ENCODE measurements at regions not wholly inside any gene's neighbourhood (a gene's known extent, or its start where the extent isn't known, plus 50 kb on each side); places are given as distances from the start of the nearest gene placed in this dataset.

DNA sequence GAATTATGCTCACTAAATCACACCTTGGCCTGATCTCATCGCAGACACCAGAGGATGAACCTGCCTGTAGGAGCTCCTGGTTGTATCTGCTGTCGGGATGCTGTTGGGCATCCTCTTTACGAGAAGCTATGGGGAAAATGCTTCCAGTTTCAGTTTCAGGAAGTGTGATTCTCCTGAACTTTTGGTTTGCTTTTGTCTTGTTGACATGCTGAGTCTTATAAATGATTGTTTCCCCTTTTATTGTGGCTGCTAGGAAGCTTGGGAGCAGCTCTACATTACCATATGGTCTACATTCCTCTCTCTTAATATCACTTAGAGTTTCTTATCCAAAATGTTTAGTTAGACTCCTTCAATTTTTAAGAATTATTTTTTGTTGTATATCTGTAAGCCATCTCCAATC lies 227.5 kb downstream of the MTX2 start:
- H3K36me3 ChIP-seq (ENCODE audit: control insufficient read depth, insufficient read depth, low read length) = no peaks in the 10 kb centered on the region
- H3K27ac ChIP-seq (ENCODE audit: insufficient read depth, low read depth, low read length, poor library complexity, severe bottlenecking) = no peak overlapping the region
- WGBS, 2 experiments = 92 to 98% methylated on average over 3 of the region's 3 CpGs
- H3K27me3 ChIP-seq (ENCODE audit: control insufficient read depth, insufficient read depth, low read length, poor library complexity, severe bottlenecking) = no peaks in the 10 kb centered on the region
- no peaks in the 10 kb centered on the region for H3K9me3 ChIP-seq (ENCODE audit: control insufficient read depth, low read length)
- H3K4me3 ChIP-seq (ENCODE audit: insufficient read depth, low read depth, low read length) = no peak overlapping the region
- H3K4me1 ChIP-seq (ENCODE audit: control insufficient read depth, insufficient read depth, low read length) = peaks cover 15% of the 10 kb centered on the region

DNA sequence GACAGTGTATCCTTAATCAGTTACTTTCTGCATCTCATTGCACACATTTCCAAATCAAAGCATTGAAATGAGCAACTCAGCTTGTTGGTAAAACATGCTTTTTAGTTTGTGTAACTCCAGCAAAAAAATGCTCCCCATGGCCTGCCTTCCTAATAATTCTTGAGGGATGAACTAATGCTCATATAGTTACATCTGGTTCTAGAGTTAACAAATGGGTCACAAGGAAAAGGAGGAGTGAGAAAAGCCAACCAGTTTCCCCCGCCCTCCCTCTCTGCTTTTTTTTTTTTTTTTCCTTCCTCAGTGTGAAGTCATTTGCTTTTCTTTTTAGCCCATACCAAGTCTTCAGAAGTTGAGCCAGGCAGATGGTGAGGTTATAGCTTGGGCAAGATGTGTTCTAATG lies 231.7 kb downstream of the MTX2 start:
- no peaks in the 10 kb centered on the region for H3K27me3 ChIP-seq (ENCODE audit: control insufficient read depth, insufficient read depth, low read length, poor library complexity, severe bottlenecking)
- H3K9me3 ChIP-seq (ENCODE audit: control insufficient read depth, low read length) = no peaks in the 10 kb centered on the region
- H3K4me1 ChIP-seq (ENCODE audit: control insufficient read depth, insufficient read depth, low read length) = peaks cover 7% of the 10 kb centered on the region
- no peak overlapping the region for H3K4me3 ChIP-seq (ENCODE audit: insufficient read depth, low read depth, low read length)
- H3K27ac ChIP-seq (ENCODE audit: insufficient read depth, low read depth, low read length, poor library complexity, severe bottlenecking) = no peak overlapping the region
- WGBS, 2 experiments = 75% methylated on average over 1 of the region's 1 CpG; no CpG with 5 or more reads in 1 of the 2 experiments
- no peaks in the 10 kb centered on the region for H3K36me3 ChIP-seq (ENCODE audit: control insufficient read depth, insufficient read depth, low read length)

DNA sequence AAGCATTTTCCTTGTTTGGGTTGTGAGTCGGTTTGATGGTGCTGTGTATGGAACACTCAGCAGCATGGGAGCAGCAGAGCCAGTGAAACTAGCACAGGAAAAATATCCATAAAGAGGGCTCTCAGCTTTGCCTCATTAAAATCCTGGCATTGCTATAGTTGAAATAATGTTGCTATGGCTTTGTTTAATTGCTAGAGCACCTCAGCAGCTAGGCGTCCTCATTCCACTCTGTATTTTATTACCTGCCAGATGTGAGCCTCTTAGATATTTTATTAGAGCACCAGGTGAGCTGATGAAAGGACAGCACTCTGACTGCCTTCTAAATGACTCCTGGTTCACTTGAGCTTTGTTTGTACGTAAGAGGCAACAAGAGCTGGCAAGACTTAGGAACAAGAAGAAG lies 232.4 kb downstream of the MTX2 start:
- Histone ChIP-seq H3K9me3 (ENCODE audit: control insufficient read depth, low read length) (no peaks in the 10 kb centered on the region), H3K4me3 (ENCODE audit: insufficient read depth, low read depth, low read length) (no peak overlapping the region), H3K27me3 (ENCODE audit: control insufficient read depth, insufficient read depth, low read length, poor library complexity, severe bottlenecking) (no peaks in the 10 kb centered on the region), H3K36me3 (ENCODE audit: control insufficient read depth, insufficient read depth, low read length) (no peaks in the 10 kb centered on the region), H3K4me1 (ENCODE audit: control insufficient read depth, insufficient read depth, low read length) (peaks cover 2% of the 10 kb centered on the region), H3K27ac (ENCODE audit: insufficient read depth, low read depth, low read length, poor library complexity, severe bottlenecking) (no peak overlapping the region)
- WGBS, 2 experiments = 82 to 85% methylated on average over 3 of the region's 3 CpGs

DNA sequence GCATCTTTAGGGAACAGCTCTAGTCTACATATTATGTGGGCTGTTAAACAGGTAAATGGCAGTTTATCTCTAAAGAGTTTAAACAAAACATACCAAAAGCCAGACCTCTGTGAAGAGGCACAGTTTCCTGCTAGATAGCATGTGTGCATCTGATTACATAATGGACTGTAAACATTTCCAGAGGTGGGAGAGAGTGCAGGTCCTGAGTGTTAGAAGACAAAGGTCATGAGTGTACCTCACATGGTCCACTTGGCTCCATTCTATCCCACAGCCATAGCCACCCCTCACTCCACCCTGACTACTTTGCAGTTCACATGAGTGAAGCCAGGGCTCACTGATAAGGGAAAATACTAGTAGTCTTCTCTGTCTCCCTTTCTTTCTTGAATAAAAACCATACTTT lies 233.4 kb downstream of the MTX2 start:
- no peak overlapping the region for H3K27ac ChIP-seq (ENCODE audit: insufficient read depth, low read depth, low read length, poor library complexity, severe bottlenecking)
- H3K4me3 ChIP-seq (ENCODE audit: insufficient read depth, low read depth, low read length) = no peak overlapping the region
- no peaks in the 10 kb centered on the region for H3K27me3 ChIP-seq (ENCODE audit: control insufficient read depth, insufficient read depth, low read length, poor library complexity, severe bottlenecking)
- H3K9me3 ChIP-seq (ENCODE audit: control insufficient read depth, low read length) = no peaks in the 10 kb centered on the region
- no peaks in the 10 kb centered on the region for H3K36me3 ChIP-seq (ENCODE audit: control insufficient read depth, insufficient read depth, low read length)
- no peaks in the 10 kb centered on the region for H3K4me1 ChIP-seq (ENCODE audit: control insufficient read depth, insufficient read depth, low read length)

DNA sequence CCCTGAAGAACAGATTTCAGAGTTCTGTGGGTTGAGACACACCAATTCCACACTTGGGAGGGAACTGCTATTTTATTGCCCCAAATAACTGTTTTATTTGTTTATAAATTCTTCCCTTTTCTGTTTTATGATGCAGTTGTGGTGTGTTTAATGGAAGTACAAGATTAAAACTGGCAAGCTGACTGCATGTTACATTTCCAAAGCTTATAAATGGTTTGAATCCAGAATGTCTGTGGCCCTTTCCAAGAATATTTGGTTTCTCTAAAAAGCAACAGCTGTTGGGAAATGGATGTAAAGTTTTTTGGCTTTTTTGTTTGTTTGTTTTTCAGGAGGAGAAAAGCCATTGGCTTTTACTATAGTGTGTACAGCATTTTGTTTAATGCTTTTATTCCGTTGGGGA lies 234.5 kb downstream of the MTX2 start:
- H3K27ac ChIP-seq (ENCODE audit: insufficient read depth, low read depth, low read length, poor library complexity, severe bottlenecking) = no peak overlapping the region
- 92% methylated on average over 1 of the region's 1 CpG; no CpG with 5 or more reads in 1 of the 2 experiments for WGBS, 2 experiments
- no peaks in the 10 kb centered on the region for H3K36me3 ChIP-seq (ENCODE audit: control insufficient read depth, insufficient read depth, low read length)
- H3K9me3 ChIP-seq (ENCODE audit: control insufficient read depth, low read length) = no peaks in the 10 kb centered on the region
- no peaks in the 10 kb centered on the region for H3K4me1 ChIP-seq (ENCODE audit: control insufficient read depth, insufficient read depth, low read length)
- no peak overlapping the region for H3K4me3 ChIP-seq (ENCODE audit: insufficient read depth, low read depth, low read length)
- no peaks in the 10 kb centered on the region for H3K27me3 ChIP-seq (ENCODE audit: control insufficient read depth, insufficient read depth, low read length, poor library complexity, severe bottlenecking)

DNA sequence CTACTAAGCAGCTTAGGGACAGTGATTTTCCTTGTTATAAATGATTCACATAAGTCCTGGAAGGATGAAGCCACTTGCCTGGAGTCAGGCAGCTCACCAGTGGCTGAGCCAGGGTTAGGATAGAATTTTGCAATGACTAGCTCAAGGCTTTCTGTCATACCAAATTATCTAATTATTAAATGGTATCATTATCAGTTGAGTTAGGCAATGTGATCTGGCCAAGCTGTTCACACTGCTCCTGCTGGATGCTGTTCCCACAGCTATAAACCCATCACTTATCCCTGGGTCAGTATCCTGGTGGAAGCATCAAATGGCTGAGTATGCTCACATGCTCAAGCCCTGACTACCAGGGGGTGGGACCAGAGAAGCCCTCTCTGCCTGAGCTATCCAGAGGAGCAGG lies 235.2 kb downstream of the MTX2 start:
- Histone ChIP-seq H3K27me3 (ENCODE audit: control insufficient read depth, insufficient read depth, low read length, poor library complexity, severe bottlenecking) (no peaks in the 10 kb centered on the region), H3K27ac (ENCODE audit: insufficient read depth, low read depth, low read length, poor library complexity, severe bottlenecking) (no peak overlapping the region), H3K36me3 (ENCODE audit: control insufficient read depth, insufficient read depth, low read length) (no peaks in the 10 kb centered on the region), H3K4me1 (ENCODE audit: control insufficient read depth, insufficient read depth, low read length) (no peaks in the 10 kb centered on the region), H3K4me3 (ENCODE audit: insufficient read depth, low read depth, low read length) (no peak overlapping the region), H3K9me3 (ENCODE audit: control insufficient read depth, low read length) (no peaks in the 10 kb centered on the region)

DNA sequence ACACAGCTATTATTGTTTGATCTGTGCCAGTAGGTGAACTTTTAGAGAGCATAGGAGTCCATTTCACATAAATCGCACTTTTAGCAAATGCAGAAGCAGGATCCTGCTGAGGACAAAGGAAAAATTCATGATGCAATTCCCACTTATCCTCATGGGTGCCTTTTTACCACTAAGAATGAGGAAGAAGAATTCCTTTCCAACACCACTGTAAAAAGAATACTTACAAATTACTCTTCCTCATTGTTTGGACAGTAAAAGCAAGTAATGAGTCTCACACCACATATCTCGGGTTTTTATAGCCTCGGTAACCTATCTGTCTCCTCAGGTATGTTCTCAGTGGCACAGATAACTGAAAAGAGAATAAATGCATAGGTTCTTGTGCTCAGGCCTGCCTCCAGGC lies 238.5 kb downstream of the MTX2 start:
- Histone ChIP-seq H3K27me3 (ENCODE audit: control insufficient read depth, insufficient read depth, low read length, poor library complexity, severe bottlenecking) (no peaks in the 10 kb centered on the region), H3K9me3 (ENCODE audit: control insufficient read depth, low read length) (no peaks in the 10 kb centered on the region), H3K27ac (ENCODE audit: insufficient read depth, low read depth, low read length, poor library complexity, severe bottlenecking) (no peak overlapping the region), H3K4me1 (ENCODE audit: control insufficient read depth, insufficient read depth, low read length) (no peaks in the 10 kb centered on the region), H3K36me3 (ENCODE audit: control insufficient read depth, insufficient read depth, low read length) (no peaks in the 10 kb centered on the region), H3K4me3 (ENCODE audit: insufficient read depth, low read depth, low read length) (no peak overlapping the region)
- 84 to 96% methylated on average over 3 of the region's 3 CpGs for WGBS, 2 experiments

DNA sequence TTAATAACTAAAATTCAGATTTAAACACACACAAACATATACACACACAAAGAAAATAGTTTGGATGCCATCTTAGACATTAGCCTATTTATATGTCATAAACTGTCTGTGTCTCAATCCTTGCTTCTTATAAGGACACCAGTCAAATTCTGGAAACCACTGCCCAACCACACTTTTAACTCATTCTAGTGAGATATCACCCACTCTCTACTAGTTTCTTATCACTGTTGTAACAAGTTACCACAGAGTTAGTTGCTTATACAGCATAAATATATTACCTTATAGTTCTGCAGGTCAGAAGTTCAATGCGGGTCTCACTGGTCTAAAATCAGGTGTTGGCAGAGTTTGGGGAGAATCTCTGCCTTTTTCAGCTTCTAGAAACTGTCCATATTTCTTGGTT lies 239.1 kb downstream of the MTX2 start:
- Histone ChIP-seq H3K4me1 (ENCODE audit: control insufficient read depth, insufficient read depth, low read length) (no peaks in the 10 kb centered on the region), H3K36me3 (ENCODE audit: control insufficient read depth, insufficient read depth, low read length) (no peaks in the 10 kb centered on the region), H3K9me3 (ENCODE audit: control insufficient read depth, low read length) (no peaks in the 10 kb centered on the region), H3K27me3 (ENCODE audit: control insufficient read depth, insufficient read depth, low read length, poor library complexity, severe bottlenecking) (no peaks in the 10 kb centered on the region), H3K27ac (ENCODE audit: insufficient read depth, low read depth, low read length, poor library complexity, severe bottlenecking) (no peak overlapping the region), H3K4me3 (ENCODE audit: insufficient read depth, low read depth, low read length) (no peak overlapping the region)
- WGBS, 2 experiments = 85% methylated on average over 1 of the region's 1 CpG

DNA sequence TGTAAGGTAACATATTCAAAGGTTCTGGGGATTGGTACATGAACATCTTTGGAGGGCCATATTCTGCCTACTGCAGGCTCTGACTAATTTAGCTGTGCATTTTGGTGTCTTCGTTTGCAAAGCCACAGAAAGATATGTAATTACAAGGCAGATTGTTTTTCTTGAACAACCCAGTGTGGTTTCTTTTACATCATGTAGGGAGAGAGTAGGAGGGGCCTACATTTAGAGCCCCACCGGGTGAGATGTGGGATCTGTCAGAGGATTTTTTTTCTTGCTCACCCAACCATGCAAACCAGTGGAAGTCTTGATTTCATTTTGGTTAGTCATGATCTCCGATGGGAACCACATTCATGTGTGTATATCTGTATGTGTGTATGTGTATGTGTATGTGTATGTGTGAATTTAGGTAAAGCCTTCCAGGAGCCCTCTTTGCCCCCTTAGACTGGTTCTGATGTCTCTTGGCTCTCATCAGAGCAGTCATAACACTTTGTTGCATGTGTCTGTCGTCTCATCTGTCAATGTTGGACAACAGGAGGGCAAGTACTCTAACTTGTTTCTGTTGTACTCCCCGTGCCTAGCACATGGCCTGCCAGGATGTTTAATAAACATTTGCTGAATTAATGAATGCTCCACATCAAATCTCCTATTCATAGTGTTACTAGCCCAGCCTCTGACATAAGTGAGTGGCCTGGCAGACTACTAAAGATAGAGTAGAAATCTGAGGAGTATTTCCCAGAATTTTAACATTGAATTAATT lies 239.9 kb downstream of the MTX2 start:
- H3K27me3 ChIP-seq (ENCODE audit: control insufficient read depth, insufficient read depth, low read length, poor library complexity, severe bottlenecking) = no peaks in the 10 kb centered on the region
- no peak overlapping the region for H3K27ac ChIP-seq (ENCODE audit: insufficient read depth, low read depth, low read length, poor library complexity, severe bottlenecking)
- no peaks in the 10 kb centered on the region for H3K9me3 ChIP-seq (ENCODE audit: control insufficient read depth, low read length)
- H3K36me3 ChIP-seq (ENCODE audit: control insufficient read depth, insufficient read depth, low read length) = no peaks in the 10 kb centered on the region
- H3K4me3 ChIP-seq (ENCODE audit: insufficient read depth, low read depth, low read length) = no peak overlapping the region
- 82% methylated on average over 5 of the region's 5 CpGs for WGBS, 2 experiments
- H3K4me1 ChIP-seq (ENCODE audit: control insufficient read depth, insufficient read depth, low read length) = no peaks in the 10 kb centered on the region

DNA sequence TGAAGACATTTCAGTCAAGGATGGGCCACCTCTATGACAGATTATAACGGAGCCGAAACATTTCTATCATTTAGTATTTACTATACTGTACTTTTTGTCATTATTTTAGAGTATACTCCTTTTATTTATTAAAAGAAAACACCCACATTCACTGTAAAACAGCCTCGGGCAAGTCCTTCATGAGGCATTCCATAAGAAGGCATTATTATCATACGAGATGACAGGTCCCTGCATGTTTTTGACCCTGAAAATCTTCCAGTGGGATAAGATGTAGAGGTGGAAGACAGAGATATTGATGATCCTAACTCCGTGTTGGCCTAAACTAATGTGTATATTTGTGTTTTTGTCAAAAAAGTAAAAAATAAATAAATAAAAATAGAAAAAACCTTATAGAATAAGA lies 245.0 kb downstream of the MTX2 start:
- WGBS, 2 experiments = 80 to 88% methylated on average over 2 to 4 of the region's 5 CpGs
- H3K27me3 ChIP-seq (ENCODE audit: control insufficient read depth, insufficient read depth, low read length, poor library complexity, severe bottlenecking) = peaks cover 5% of the 10 kb centered on the region
- H3K4me1 ChIP-seq (ENCODE audit: control insufficient read depth, insufficient read depth, low read length) = no peaks in the 10 kb centered on the region

More for the DNA sequence above, 245.0 kb downstream of the MTX2 start:
- Histone ChIP-seq H3K4me3 (ENCODE audit: insufficient read depth, low read depth, low read length) (no peak overlapping the region), H3K9me3 (ENCODE audit: control insufficient read depth, low read length) (no peaks in the 10 kb centered on the region), H3K27ac (ENCODE audit: insufficient read depth, low read depth, low read length, poor library complexity, severe bottlenecking) (no peak overlapping the region), H3K36me3 (ENCODE audit: control insufficient read depth, insufficient read depth, low read length) (no peaks in the 10 kb centered on the region)

All from ectodermal cell (in vitro differentiated cells).